H1 (cell line): ENCODE measurements at regions not wholly inside any gene's neighbourhood (a gene's known extent, or its start where the extent isn't known, plus 50 kb on each side); places are given as distances from the start of the nearest gene placed in this dataset.

Source experiments
- CTCF ChIA-PET: fragments of 300-600 bp; sonication (Branson Sonifier 250); formaldehyde crosslinking; loops from one replicate; lab custom pipeline; 2021; ENCODE audit not compliant: partially characterized antibody; lab: Charles Lee
- POLR2A ChIA-PET: fragments of 300-600 bp; sonication (Branson Sonifier 250); formaldehyde crosslinking; loops from one replicate; lab custom pipeline; 2021; ENCODE audit warnings: inconsistent platforms; ENCODE audit not compliant: partially characterized antibody; lab: Charles Lee
- DNase-seq, 2 experiments: peaks; one replicate each; pipeline versions ENCODE4 v3.0.0 to v3.0.0-alpha.2; 2010 to 2022; ENCODE audit warnings: low spot score in 2 of 2, low read depth in 1 of 2, mixed read lengths in 1 of 2
- FAIRE-seq: peaks from 2 replicates; lab custom pipeline; 2011; peaks lifted over from hg19 to GRCh38; lab: Jason Lieb, UNC
- H2AFZ ChIP-seq: 2 replicates; pipeline ENCODE4 v1.8.1; 2012; ENCODE audit warnings: low read length, inconsistent platforms
- H2AK5ac ChIP-seq: 2 replicates; pipeline ENCODE4 v1.6.1; 2013; ENCODE audit warnings: low read depth, low read length
- H2BK120ac ChIP-seq: replicated peaks from 2 replicates; pipeline ENCODE3; 2013; ENCODE audit warnings: low read depth, low read length, inconsistent platforms
- H2BK12ac ChIP-seq: 2 replicates; pipeline ENCODE4 v1.6.1; 2013; ENCODE audit warnings: low read depth, low read length
- H2BK15ac ChIP-seq: 2 replicates; pipeline ENCODE4 v1.6.1; 2013; ENCODE audit warnings: low read length
- H2BK20ac ChIP-seq: 2 replicates; pipeline ENCODE4 v1.6.1; 2013; ENCODE audit warnings: low read length
- H2BK5ac ChIP-seq: 2 replicates; pipeline ENCODE4 v1.6.1; 2013; ENCODE audit warnings: low read depth, low read length
- H3K14ac ChIP-seq: 2 replicates; pipeline ENCODE4 v1.6.1; 2013; ENCODE audit warnings: inconsistent platforms; ENCODE audit not compliant: insufficient read length
- H3K18ac ChIP-seq: 2 replicates; pipeline ENCODE4 v1.6.1; 2013; ENCODE audit warnings: low read length; ENCODE audit errors: extremely low read depth
- H3K23ac ChIP-seq: 2 replicates; pipeline ENCODE4 v1.6.1; 2013; ENCODE audit warnings: inconsistent platforms; ENCODE audit not compliant: insufficient read length
- H3K23me2 ChIP-seq: 2 replicates; pipeline ENCODE4 v1.6.1; 2013; ENCODE audit warnings: low read depth, low read length
- H3K27ac ChIP-seq: 2 replicates; pipeline ENCODE4 v1.6.1; 2011; ENCODE audit warnings: low read depth, low read length, inconsistent platforms
- H3K27me3 ChIP-seq, 4 experiments: replicated peaks in 1 of 4; 1 replicate in 1 of 4; 2 replicates in 3 of 4; pipeline versions ENCODE4 v1.6.1 to v1.8.1; 2011 to 2013; ENCODE audit warnings: low read length in 3 of 4, mild to moderate bottlenecking in 3 of 4, inconsistent platforms in 2 of 4, mixed read lengths in 2 of 4, moderate library complexity in 1 of 4; ENCODE audit not compliant: control insufficient read depth in 3 of 4, insufficient read depth in 3 of 4; ENCODE audit errors: extremely low read depth in 1 of 4
- H3K36me3 ChIP-seq, 4 experiments: 2 replicates each; pipeline versions ENCODE4 v1.6.1 to v1.8.1; 2011 to 2013; ENCODE audit warnings: mild to moderate bottlenecking in 4 of 4, low read length in 3 of 4, moderate library complexity in 2 of 4, control low read depth in 1 of 4, inconsistent platforms in 1 of 4; ENCODE audit not compliant: insufficient read depth in 4 of 4, control insufficient read depth in 2 of 4
- H3K4ac ChIP-seq: replicated peaks from 2 replicates; pipeline ENCODE3; 2013; ENCODE audit warnings: low read length, low read depth, mixed read lengths, inconsistent platforms; ENCODE audit not compliant: insufficient read length
- H3K4me1 ChIP-seq, 4 experiments: replicated peaks in 1 of 4; 1 replicate in 1 of 4; 2 replicates in 3 of 4; pipeline versions ENCODE4 v1.6.1 to v1.8.1; 2011 to 2013; ENCODE audit warnings: low read length in 3 of 4, inconsistent platforms in 2 of 4, mixed read lengths in 1 of 4; ENCODE audit not compliant: insufficient read depth in 4 of 4, control insufficient read depth in 3 of 4
- H3K4me2 ChIP-seq, 2 experiments: 2 replicates each; pipeline versions ENCODE4 v1.6.1 to v1.8.1; 2011 to 2013; ENCODE audit warnings: low read depth in 2 of 2, low read length in 2 of 2, control low read depth in 1 of 2, inconsistent platforms in 1 of 2, mild to moderate bottlenecking in 1 of 2; ENCODE audit not compliant: insufficient read depth in 1 of 2
- H3K4me3 ChIP-seq, 4 experiments: fragments of 200-600, 300-600 bp in 1 of 4; sonication (generic), shearing (Covaris generic), sonication (Bioruptor Twin) in 1 of 4; 2 replicates each; pipeline versions ENCODE4 v1.5.1 to v1.8.1; 2011 to 2016; ENCODE audit warnings: low read length in 4 of 4, low read depth in 3 of 4, control low read depth in 2 of 4, inconsistent platforms in 2 of 4, mild to moderate bottlenecking in 2 of 4, mixed read lengths in 1 of 4, moderate library complexity in 1 of 4; ENCODE audit not compliant: insufficient read depth in 2 of 4; ENCODE audit errors: extremely low read depth in 1 of 4
- H3K56ac ChIP-seq: replicated peaks from 2 replicates; pipeline ENCODE3; 2013; ENCODE audit warnings: low read depth, mild to moderate bottlenecking, mixed read lengths, low read length, inconsistent platforms; ENCODE audit not compliant: insufficient read length
- H3K79me1 ChIP-seq: 2 replicates; pipeline ENCODE4 v1.6.1; 2013; ENCODE audit warnings: low read depth, low read length, control low read depth
- H3K79me2 ChIP-seq, 2 experiments: 2 replicates each; pipeline versions ENCODE4 v1.6.1 to v1.8.1; 2012 to 2013; ENCODE audit warnings: low read length in 2 of 2, mild to moderate bottlenecking in 2 of 2, inconsistent platforms in 1 of 2; ENCODE audit not compliant: insufficient read depth in 2 of 2, control insufficient read depth in 1 of 2
- H3K9ac ChIP-seq, 4 experiments: replicated peaks in 1 of 4; 1 replicate in 1 of 4; 2 replicates in 3 of 4; pipeline versions ENCODE4 v1.6.1 to v1.8.1; 2011 to 2013; ENCODE audit warnings: low read depth in 3 of 4, low read length in 3 of 4, control low read depth in 2 of 4, mild to moderate bottlenecking in 2 of 4, moderate library complexity in 2 of 4, inconsistent platforms in 1 of 4; ENCODE audit errors: extremely low read depth in 1 of 4
- H3K9me3 ChIP-seq, 2 experiments: 2 replicates each; pipeline versions ENCODE4 v1.6.1 to v1.8.1; 2012 to 2013; ENCODE audit warnings: mild to moderate bottlenecking in 2 of 2, moderate library complexity in 2 of 2, control low read depth in 1 of 2, inconsistent platforms in 1 of 2, low read depth in 1 of 2, low read length in 1 of 2, mixed read lengths in 1 of 2; ENCODE audit not compliant: insufficient read depth in 2 of 2
- H4K20me1 ChIP-seq, 2 experiments: replicated peaks in 1 of 2; 2 replicates each; pipeline versions ENCODE3 to v1.8.1; 2011 to 2013; ENCODE audit warnings: inconsistent platforms in 2 of 2, low read length in 2 of 2, mild to moderate bottlenecking in 1 of 2; ENCODE audit not compliant: insufficient read depth in 2 of 2, control insufficient read depth in 1 of 2
- H4K5ac ChIP-seq: 2 replicates; pipeline ENCODE4 v1.6.1; 2013; ENCODE audit warnings: low read length, low read depth, mixed read lengths, inconsistent platforms; ENCODE audit not compliant: insufficient read length
- H4K8ac ChIP-seq: 2 replicates; pipeline ENCODE4 v1.8.0; 2013; ENCODE audit warnings: mild to moderate bottlenecking, moderate library complexity, low read length, inconsistent platforms; ENCODE audit not compliant: insufficient read depth; ENCODE audit errors: extremely low read depth
- H4K91ac ChIP-seq: replicated peaks from 2 replicates; pipeline ENCODE3; 2013; ENCODE audit warnings: low read length, mixed read lengths, inconsistent platforms; ENCODE audit not compliant: insufficient read length
- ATF3 ChIP-seq: IDR thresholded peaks from 2 replicates; pipeline ENCODE4 v1.6.1; 2011; ENCODE audit warnings: low read depth, mild to moderate bottlenecking, low read length; ENCODE audit not compliant: insufficient read depth
- CBX8 ChIP-seq: fragments of 300-800, 300-1000 bp; sonication (generic); IDR thresholded peaks from 2 replicates; pipeline ENCODE4 v1.7.1; 2016; ENCODE audit warnings: low read depth, low read length, borderline replicate concordance
- CHD1 ChIP-seq: IDR thresholded peaks from 2 replicates; pipeline ENCODE4 v1.6.1; 2012; ENCODE audit warnings: low read depth, low read length, improper control_type of control experiment
- CHD2 ChIP-seq: IDR thresholded peaks from 2 replicates; pipeline ENCODE4 v1.6.1; 2012; ENCODE audit warnings: low read length, improper control_type of control experiment
- GTF2F1 ChIP-seq: IDR thresholded peaks from 2 replicates; pipeline ENCODE4 v1.6.1; 2012; ENCODE audit warnings: low read depth, low read length, improper control_type of control experiment, borderline replicate concordance
- POU5F1 ChIP-seq: IDR thresholded peaks from 2 replicates; pipeline ENCODE4 v1.6.1; 2011; ENCODE audit warnings: low read depth, mild to moderate bottlenecking, low read length, moderate library complexity
- RAD21 ChIP-seq, 2 experiments: IDR thresholded peaks in 1 of 2; conservative IDR thresholded peaks in 1 of 2; 2 replicates each; pipeline ENCODE4 v1.6.1; 2011; ENCODE audit warnings: low read depth in 2 of 2, low read length in 2 of 2, improper control_type of control experiment in 1 of 2, inconsistent platforms in 1 of 2, mild to moderate bottlenecking in 1 of 2, moderate library complexity in 1 of 2
- RNF2 ChIP-seq: fragments of 200-900, 300-1000 bp; sonication (generic); IDR thresholded peaks from 2 replicates; pipeline ENCODE4 v1.7.1; 2016; ENCODE audit warnings: borderline replicate concordance, low read depth, mild to moderate bottlenecking, antibody characterized with exemption, low read length; ENCODE audit not compliant: poor library complexity, severe bottlenecking; ENCODE audit errors: missing control alignments
- SAP30 ChIP-seq: fragments of 300-600 bp; sonication (generic); IDR thresholded peaks from 2 replicates; pipeline ENCODE4 v1.7.1; 2012; ENCODE audit warnings: low read length, moderate library complexity, mild to moderate bottlenecking, inconsistent platforms; ENCODE audit not compliant: insufficient read depth, insufficient replicate concordance
- SP4 ChIP-seq: IDR thresholded peaks from 2 replicates; pipeline ENCODE4 v1.6.1; 2012; ENCODE audit warnings: low read length, inconsistent platforms
- YY1 ChIP-seq: IDR thresholded peaks from 2 replicates; pipeline ENCODE4 v1.6.1; 2011; ENCODE audit warnings: low read depth, mild to moderate bottlenecking, low read length
- WGBS, 2 experiments: shearing (Covaris generic) in 1 of 2; methylation state at CpG; one replicate each; pipeline versions ENCODE4 v1.1.6 to v1.1.7; 2013 to 2015; ENCODE audit warnings: low lambda C conversion rate in 2 of 2, mixed read lengths in 2 of 2, inconsistent platforms in 1 of 2, low coverage in 1 of 2, missing lambda C conversion rate in 1 of 2; ENCODE audit not compliant: insufficient replicate concordance in 2 of 2, insufficient coverage in 1 of 2, insufficient read length in 1 of 2; ENCODE audit errors: extremely low coverage in 1 of 2, missing lambda C conversion rate in 1 of 2; 5-methylcytosine and 5-hydroxymethylcytosine counted together

DNA sequence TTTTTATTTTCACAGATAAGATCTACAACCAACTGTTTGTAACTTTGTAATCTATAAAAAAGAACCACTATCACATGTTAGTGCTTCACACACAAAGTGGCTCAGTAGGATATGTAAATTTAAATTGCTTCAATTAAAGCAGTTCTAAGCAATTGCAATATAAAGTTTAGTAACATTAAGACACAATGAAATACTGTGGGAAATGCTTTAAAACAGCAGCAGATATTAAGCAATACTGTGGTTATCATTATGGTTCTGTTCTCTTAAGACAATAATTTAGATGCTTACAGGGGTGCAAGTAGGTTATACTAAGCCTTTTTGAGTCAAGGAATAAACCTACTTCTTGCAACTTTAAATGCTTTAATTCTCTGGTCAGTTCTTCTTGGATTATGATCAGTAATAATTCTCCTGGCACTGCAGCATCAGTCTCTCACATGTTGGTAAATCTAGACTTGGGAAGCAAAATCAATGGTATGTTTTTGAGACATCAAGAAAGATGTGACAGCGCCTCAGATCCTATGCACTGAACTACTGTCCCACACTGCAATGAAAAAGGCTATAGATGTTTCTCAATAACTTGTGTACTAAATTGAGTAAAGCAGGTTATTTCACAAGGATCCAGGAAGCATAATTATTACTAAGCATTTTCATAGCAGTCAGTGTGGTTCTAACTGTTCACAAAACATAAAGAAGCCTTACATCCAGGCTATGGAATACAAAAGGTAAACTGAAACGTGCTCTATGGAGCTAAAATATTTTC is 338.7 kb upstream of the PDE4D start:
- Histone ChIP-seq H4K5ac (no peak overlapping the region), H2BK15ac (no peak overlapping the region), H3K9me3 (no peaks in the 10 kb centered on the region), H3K79me1 (no peaks in the 10 kb centered on the region), H3K36me3 (no peaks in the 10 kb centered on the region), H4K8ac (no peak overlapping the region), H3K23ac (no peak overlapping the region), H2AK5ac (no peak overlapping the region), H3K14ac (no peak overlapping the region), H3K4ac (no peak overlapping the region), H3K4me2 (no peak overlapping the region), H2BK5ac (no peak overlapping the region), H4K20me1 (no peaks in the 10 kb centered on the region), H2BK12ac (no peak overlapping the region), H3K18ac (no peak overlapping the region), H2AFZ (no peak overlapping the region), H3K9ac (no peak overlapping the region), H3K56ac (no peak overlapping the region), H2BK120ac (no peak overlapping the region), H3K27me3 (no peaks in the 10 kb centered on the region), H3K27ac (no peak overlapping the region), H3K4me3 (no peak overlapping the region), H3K79me2 (no peaks in the 10 kb centered on the region), H4K91ac (no peak overlapping the region), H2BK20ac (no peak overlapping the region), H3K4me1 (no peaks in the 10 kb centered on the region), H3K23me2 (no peaks in the 10 kb centered on the region; the same call in 1 of the 2 replicates)
- ChIA-PET CTCF (interaction anchor here (1.0 kb wide), 1 partner anchor 223 kb away, joined by 3 read pairs; no protein-coding TSS in a partner anchor), POLR2A (no interaction called here)
- DNase-seq = no peak
- no peak for FAIRE-seq
- 92% methylated on average over 2 of the region's 2 CpGs; no CpG with 5 or more reads in 1 of the 2 experiments for WGBS, 2 experiments
- TF ChIP-seq CHD1 (no peak), CBX8 (no peak), YY1 (no peak), ATF3 (no peak), GTF2F1 (no peak), RAD21 (IDR thresholded peaks at IDR 0.05 in 1 of 2, conservative IDR thresholded peaks at IDR 0.05 in 1 of 2; ENCODE audit: low read depth in 2 of 2, low read length in 2 of 2) (no peak), POU5F1 (no peak), SP4 (no peak), RNF2 (no peak), CHD2 (no peak), SAP30 (no peak)
